Trophoblast cell (in vitro differentiated cells and primary cell): ENCODE measurements at regions not wholly inside any gene's neighbourhood (a gene's known extent, or its start where the extent isn't known, plus 50 kb on each side); places are given as distances from the start of the nearest gene placed in this dataset.

Experiments used
- DNase-seq, 2 donors: peaks; one replicate each; pipeline ENCODE4 v3.0.0-alpha.2; 2016
- H2AFZ ChIP-seq: 2 replicates; pipeline ENCODE4 v1.6.1; 2013; ENCODE audit warnings: low read length, moderate library complexity, mild to moderate bottlenecking; ENCODE audit not compliant: insufficient read depth, poor library complexity
- H2AK5ac ChIP-seq: 2 replicates; pipeline ENCODE4 v1.6.1; 2013; ENCODE audit warnings: mild to moderate bottlenecking, low read length
- H2BK120ac ChIP-seq: 2 replicates; pipeline ENCODE4 v1.6.1; 2013; ENCODE audit warnings: low read length, mild to moderate bottlenecking, moderate library complexity; ENCODE audit not compliant: insufficient read depth, poor library complexity
- H2BK12ac ChIP-seq: 2 replicates; pipeline ENCODE4 v1.6.1; 2013; ENCODE audit warnings: mild to moderate bottlenecking, low read length, moderate library complexity
- H2BK5ac ChIP-seq: 2 replicates; pipeline ENCODE4 v1.6.1; 2013; ENCODE audit warnings: low read length, low read depth, moderate library complexity, mild to moderate bottlenecking; ENCODE audit not compliant: poor library complexity
- H3K14ac ChIP-seq: 2 replicates; pipeline ENCODE4 v1.6.1; 2013; ENCODE audit warnings: mild to moderate bottlenecking, low read length
- H3K18ac ChIP-seq: 2 replicates; pipeline ENCODE4 v1.6.1; 2013; ENCODE audit warnings: mild to moderate bottlenecking, low read length
- H3K23ac ChIP-seq: 2 replicates; pipeline ENCODE4 v1.6.1; 2013; ENCODE audit warnings: low read length
- H3K27ac ChIP-seq: 2 replicates; pipeline ENCODE4 v1.5.1; 2013; ENCODE audit warnings: low read depth, mild to moderate bottlenecking, inconsistent platforms, low read length, moderate library complexity
- H3K27me3 ChIP-seq: 2 replicates; pipeline ENCODE4 v1.6.1; 2013; ENCODE audit warnings: inconsistent platforms, mild to moderate bottlenecking, low read length, moderate library complexity; ENCODE audit not compliant: insufficient read depth
- H3K36me3 ChIP-seq, 2 experiments: 1 replicate in 1 of 2; 2 replicates in 1 of 2; pipeline ENCODE4 v1.6.1; 2013; ENCODE audit warnings: low read length in 2 of 2, mild to moderate bottlenecking in 2 of 2, moderate library complexity in 1 of 2; ENCODE audit not compliant: insufficient read depth in 2 of 2, control insufficient read depth in 1 of 2
- H3K4ac ChIP-seq: 2 replicates; pipeline ENCODE4 v1.6.1; 2013; ENCODE audit warnings: low read depth, mild to moderate bottlenecking, low read length, moderate library complexity
- H3K4me1 ChIP-seq, 2 experiments: 1 replicate in 1 of 2; 2 replicates in 1 of 2; pipeline ENCODE4 v1.6.1; 2013; ENCODE audit warnings: low read length in 2 of 2, mild to moderate bottlenecking in 2 of 2, moderate library complexity in 1 of 2; ENCODE audit not compliant: insufficient read depth in 2 of 2, control insufficient read depth in 1 of 2
- H3K4me2 ChIP-seq: 2 replicates; pipeline ENCODE4 v1.6.1; 2013; ENCODE audit warnings: inconsistent platforms, mild to moderate bottlenecking, low read length, moderate library complexity
- H3K4me3 ChIP-seq: 2 replicates; pipeline ENCODE4 v1.5.1; 2013; ENCODE audit warnings: mild to moderate bottlenecking, low read depth, low read length, inconsistent platforms
- H3K79me1 ChIP-seq: one replicate; pipeline ENCODE4 v1.6.1; 2013; ENCODE audit warnings: low read length
- H3K79me2 ChIP-seq: 2 replicates; pipeline ENCODE4 v1.6.1; 2013; ENCODE audit warnings: low read length, mild to moderate bottlenecking; ENCODE audit not compliant: control insufficient read depth, insufficient read depth, poor library complexity
- H3K9ac ChIP-seq: 2 replicates; pipeline ENCODE4 v1.6.1; 2013; ENCODE audit warnings: mild to moderate bottlenecking, low read length
- H3K9me3 ChIP-seq: 2 replicates; pipeline ENCODE4 v1.6.1; 2013; ENCODE audit warnings: low read depth, mild to moderate bottlenecking, control low read depth, inconsistent platforms, low read length; ENCODE audit not compliant: insufficient read depth
- H4K12ac ChIP-seq: 2 replicates; pipeline ENCODE4 v1.6.1; 2013; ENCODE audit warnings: low read depth, mild to moderate bottlenecking, low read length, moderate library complexity
- H4K8ac ChIP-seq: 2 replicates; pipeline ENCODE4 v1.6.1; 2013; ENCODE audit warnings: low read depth, mild to moderate bottlenecking, low read length, moderate library complexity
- H4K91ac ChIP-seq: one replicate; pipeline ENCODE4 v1.6.1; 2013; ENCODE audit warnings: low read depth, mild to moderate bottlenecking, low read length, moderate library complexity
- WGBS: extraction: QIAGEN DNeasy Blood & Tissue Kit; methylation state at CpG from one replicate; pipeline ENCODE4 v1.1.7; 2013; ENCODE audit warnings: missing lambda C conversion rate; ENCODE audit not compliant: insufficient read length, insufficient coverage; ENCODE audit errors: extremely low coverage; 5-methylcytosine and 5-hydroxymethylcytosine counted together

- peaks cover 3% of the 10 kb centered on the region for H3K9me3 ChIP-seq
- H2BK12ac ChIP-seq: no peak overlapping the region
- H3K4me2 ChIP-seq: no peak overlapping the region
- no peak overlapping the region for H3K4me3 ChIP-seq
- H3K27me3 ChIP-seq: no peaks in the 10 kb centered on the region
- H3K36me3 ChIP-seq: no peaks in the 10 kb centered on the region
- H4K91ac ChIP-seq: no peak overlapping the region
- no peak overlapping the region for H3K4ac ChIP-seq
- no peak overlapping the region for H3K23ac ChIP-seq
- no peak overlapping the region for H2BK5ac ChIP-seq
- DNase-seq: no peak
- no peak overlapping the region for H4K8ac ChIP-seq
- no peaks in the 10 kb centered on the region for H3K4me1 ChIP-seq
- H3K9ac ChIP-seq: no peak overlapping the region
- no CpG with 5 or more reads among the region's 1 CpG for WGBS
- no peak overlapping the region for H3K14ac ChIP-seq
- no peaks in the 10 kb centered on the region for H3K79me2 ChIP-seq
- H3K18ac ChIP-seq: no peak overlapping the region
- no peak overlapping the region for H2BK120ac ChIP-seq
- H3K27ac ChIP-seq: no peak overlapping the region
- H4K12ac ChIP-seq: no peak overlapping the region
- no peaks in the 10 kb centered on the region for H3K79me1 ChIP-seq
- H2AK5ac ChIP-seq: no peak overlapping the region
- H2AFZ ChIP-seq: no peak overlapping the region
These were observed 221.2 kb upstream of the OTX2 start for GRCh38 chr14:57031474-57031873.

- Histone ChIP-seq H4K12ac (no peak overlapping the region), H3K4me1 (no peaks in the 10 kb centered on the region), H2AK5ac (no peak overlapping the region), H3K79me2 (no peaks in the 10 kb centered on the region), H3K79me1 (no peaks in the 10 kb centered on the region), H3K9me3 (peaks cover 3% of the 10 kb centered on the region), H2AFZ (no peak overlapping the region), H3K27me3 (no peaks in the 10 kb centered on the region), H3K18ac (no peak overlapping the region), H3K4me3 (peak overlapping the region; percentile 32), H3K27ac (no peak overlapping the region), H3K23ac (no peak overlapping the region), H3K9ac (peak overlapping the region; percentile 40), H3K14ac (no peak overlapping the region), H3K36me3 (no peaks in the 10 kb centered on the region), H2BK12ac (no peak overlapping the region), H3K4me2 (no peak overlapping the region), H3K4ac (no peak overlapping the region), H4K8ac (no peak overlapping the region), H2BK120ac (no peak overlapping the region), H2BK5ac (no peak overlapping the region), H4K91ac (no peak overlapping the region)
- WGBS: no CpG with 5 or more reads among the region's 2 CpGs
- no peak for DNase-seq
These were observed 219.5 kb upstream of the OTX2 start for GRCh38 chr14:57029620-57030253.

DNA sequence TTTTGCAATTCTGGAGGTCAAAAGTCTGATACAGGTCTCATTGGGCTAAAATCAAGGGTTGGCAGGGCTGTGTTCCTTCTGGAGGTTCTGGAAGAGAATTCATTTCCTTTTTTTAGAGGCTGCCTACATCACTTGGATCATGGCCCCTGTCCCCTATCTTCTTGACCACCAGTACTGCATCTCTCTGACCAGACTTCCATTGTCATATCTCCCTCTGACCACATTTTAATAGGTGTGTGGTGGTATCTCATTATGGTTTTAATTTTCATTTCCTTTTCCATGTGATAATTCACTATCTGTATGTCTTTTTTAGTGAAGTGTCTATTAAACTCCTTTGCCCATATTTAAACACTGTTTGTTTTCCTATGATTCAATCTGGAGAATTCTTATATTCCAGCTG is 215.2 kb upstream of the OTX2 start:
- no peak overlapping the region for H2BK12ac ChIP-seq
- no peak overlapping the region for H3K14ac ChIP-seq
- no peak overlapping the region for H3K9ac ChIP-seq
- no peak for DNase-seq
- H3K23ac ChIP-seq: no peak overlapping the region
- no peak overlapping the region for H3K18ac ChIP-seq
- H3K4me1 ChIP-seq: no peaks in the 10 kb centered on the region
- no peak overlapping the region for H3K4me3 ChIP-seq
- no peak overlapping the region for H4K8ac ChIP-seq
- no peak overlapping the region for H3K27ac ChIP-seq
- no peaks in the 10 kb centered on the region for H3K79me2 ChIP-seq
- no peaks in the 10 kb centered on the region for H3K36me3 ChIP-seq
- H3K27me3 ChIP-seq: no peaks in the 10 kb centered on the region
- H2BK120ac ChIP-seq: no peak overlapping the region
- no peak overlapping the region for H2AFZ ChIP-seq
- no peak overlapping the region for H4K91ac ChIP-seq
- H2BK5ac ChIP-seq: no peak overlapping the region
- no peaks in the 10 kb centered on the region for H3K79me1 ChIP-seq
- no peaks in the 10 kb centered on the region for H3K9me3 ChIP-seq
- no peak overlapping the region for H4K12ac ChIP-seq
- H3K4ac ChIP-seq: no peak overlapping the region
- H2AK5ac ChIP-seq: no peak overlapping the region
- H3K4me2 ChIP-seq: no peak overlapping the region

DNA sequence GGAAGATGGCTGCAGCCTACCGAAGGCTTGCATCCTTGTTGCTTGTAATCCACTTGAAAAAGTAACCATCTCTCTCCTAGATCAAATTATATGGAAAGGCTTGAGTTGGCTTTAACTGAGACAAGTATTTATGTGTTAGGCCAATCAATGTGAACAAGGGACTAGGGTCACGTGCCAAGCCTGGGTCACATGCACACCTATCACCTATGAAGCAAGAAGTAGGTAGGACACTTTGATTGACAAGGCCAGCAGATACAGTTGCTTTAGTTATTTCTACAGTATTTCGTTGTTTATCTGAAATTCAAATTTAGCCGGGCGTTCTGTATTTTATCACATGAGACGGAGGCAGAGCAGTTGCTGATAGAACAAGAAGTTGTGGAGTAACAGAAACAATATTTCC is 212.3 kb upstream of the OTX2 start:
- no peak overlapping the region for H2AK5ac ChIP-seq
- H3K4ac ChIP-seq: no peak overlapping the region
- no peak overlapping the region for H3K18ac ChIP-seq
- no peak for DNase-seq
- no peaks in the 10 kb centered on the region for H3K4me1 ChIP-seq
- H2BK120ac ChIP-seq: no peak overlapping the region
- no peak overlapping the region for H3K4me3 ChIP-seq
- no peaks in the 10 kb centered on the region for H3K36me3 ChIP-seq
- H3K9me3 ChIP-seq: no peaks in the 10 kb centered on the region
- no peak overlapping the region for H3K14ac ChIP-seq
- H2AFZ ChIP-seq: no peak overlapping the region
- no peak overlapping the region for H3K27ac ChIP-seq
- no peak overlapping the region for H2BK5ac ChIP-seq
- no peak overlapping the region for H3K9ac ChIP-seq
- H4K8ac ChIP-seq: no peak overlapping the region
- H3K79me1 ChIP-seq: no peaks in the 10 kb centered on the region
- no peak overlapping the region for H4K12ac ChIP-seq
- no peaks in the 10 kb centered on the region for H3K27me3 ChIP-seq
- no CpG with 5 or more reads among the region's 6 CpGs for WGBS
- no peaks in the 10 kb centered on the region for H3K79me2 ChIP-seq
- H4K91ac ChIP-seq: no peak overlapping the region
- no peak overlapping the region for H3K4me2 ChIP-seq
- no peak overlapping the region for H2BK12ac ChIP-seq
- H3K23ac ChIP-seq: no peak overlapping the region
